HEK293 (cell line): ENCODE measurements at regions not wholly inside any gene's neighbourhood (a gene's known extent, or its start where the extent isn't known, plus 50 kb on each side); places are given as distances from the start of the nearest gene placed in this dataset.

Source experiments
- GLIS1 ChIP-seq: fragments of 450-650 bp; formaldehyde crosslinking; IDR thresholded peaks from 2 replicates; pipeline ENCODE4 v1.5.1; 2016; ENCODE audit warnings: missing biosample characterization, missing genetic modification characterization
- KLF1 ChIP-seq: fragments of 450-650 bp; formaldehyde crosslinking; IDR thresholded peaks from 2 replicates; pipeline ENCODE4 v1.5.1; 2016; ENCODE audit warnings: missing biosample characterization, missing genetic modification characterization
- MEIS1 ChIP-seq: sonication (generic); formaldehyde crosslinking; IDR thresholded peaks from 2 replicates; pipeline ENCODE4 v1.8.1; 2022; ENCODE audit warnings: missing genetic modification reagents, mild to moderate bottlenecking, borderline replicate concordance
- WT1 ChIP-seq: fragments of 450-650 bp; formaldehyde crosslinking; IDR thresholded peaks from 2 replicates; pipeline ENCODE4 v1.5.1; 2016; ENCODE audit warnings: missing biosample characterization, missing genetic modification characterization
- ZNF146 ChIP-seq: fragments of 450-650 bp; formaldehyde crosslinking; IDR thresholded peaks from 2 replicates; pipeline ENCODE4 v1.5.1; 2016; ENCODE audit warnings: missing biosample characterization, missing genetic modification characterization
- ZNF175 ChIP-seq: fragments of 450-650 bp; formaldehyde crosslinking; IDR thresholded peaks from 2 replicates; pipeline ENCODE4 v1.5.1; 2016; ENCODE audit warnings: missing biosample characterization, missing genetic modification characterization
- ZNF2 ChIP-seq: fragments of 450-650 bp; formaldehyde crosslinking; IDR thresholded peaks from 2 replicates; pipeline ENCODE4 v1.5.1; 2016; ENCODE audit warnings: missing biosample characterization, missing genetic modification characterization
- ZNF211 ChIP-seq: fragments of 450-650 bp; formaldehyde crosslinking; IDR thresholded peaks from 2 replicates; pipeline ENCODE4 v1.5.1; 2016; ENCODE audit warnings: low read depth, missing biosample characterization, missing genetic modification characterization
- ZNF221 ChIP-seq: fragments of 450-650 bp; formaldehyde crosslinking; IDR thresholded peaks from 2 replicates; pipeline ENCODE4 v1.5.1; 2017; ENCODE audit warnings: missing biosample characterization, missing genetic modification characterization, borderline replicate concordance
- ZNF292 ChIP-seq: fragments of 450-650 bp; formaldehyde crosslinking; IDR thresholded peaks from 2 replicates; pipeline ENCODE4 v1.5.1; 2016; ENCODE audit warnings: low read depth, missing biosample characterization, missing genetic modification characterization, borderline replicate concordance
- ZNF391 ChIP-seq: fragments of 450-650 bp; formaldehyde crosslinking; IDR thresholded peaks from 2 replicates; pipeline ENCODE4 v1.5.1; 2016; ENCODE audit warnings: low read depth, missing biosample characterization, missing genetic modification characterization, borderline replicate concordance
- ZNF555 ChIP-seq: fragments of 450-650 bp; formaldehyde crosslinking; conservative IDR thresholded peaks from 2 replicates; pipeline ENCODE4 v1.5.1; 2017; ENCODE audit warnings: missing biosample characterization, mild to moderate bottlenecking, missing genetic modification characterization, inconsistent platforms
- ZNF596 ChIP-seq: fragments of 450-650 bp; IDR thresholded peaks from 2 replicates; pipeline ENCODE4 v1.5.0; 2018; ENCODE audit warnings: missing biosample characterization, mild to moderate bottlenecking, missing genetic modification characterization, moderate library complexity
- ZNF626 ChIP-seq: fragments of 450-650 bp; sonication (Bioruptor Pico); formaldehyde crosslinking; IDR thresholded peaks from 2 replicates; pipeline ENCODE4 v1.5.1; 2018; ENCODE audit warnings: missing biosample characterization, missing genetic modification characterization, inconsistent platforms
- ZNF777 ChIP-seq: fragments of 450-650 bp; formaldehyde crosslinking; IDR thresholded peaks from 2 replicates; pipeline ENCODE4 v1.5.1; 2017; ENCODE audit warnings: missing biosample characterization, missing genetic modification characterization, borderline replicate concordance
- ZSCAN16 ChIP-seq: fragments of 450-650 bp; formaldehyde crosslinking; IDR thresholded peaks from 2 replicates; pipeline ENCODE4 v1.5.1; 2016; ENCODE audit warnings: missing biosample characterization, missing genetic modification characterization
- ZSCAN30 ChIP-seq: fragments of 450-650 bp; IDR thresholded peaks from 2 replicates; pipeline ENCODE4 v1.5.1; 2018; ENCODE audit warnings: missing biosample characterization, mild to moderate bottlenecking, missing genetic modification characterization, moderate library complexity
- ZXDB ChIP-seq: fragments of 450-650 bp; formaldehyde crosslinking; IDR thresholded peaks from 2 replicates; pipeline ENCODE4 v1.5.1; 2016; ENCODE audit warnings: missing biosample characterization, missing genetic modification characterization
- TF ChIP-seq, protein P1 (sequence below): fragments of 450-650 bp; formaldehyde crosslinking; IDR thresholded peaks from 2 replicates; pipeline ENCODE4 v1.5.1; 2016; ENCODE audit warnings: missing biosample characterization, missing genetic modification characterization
- TF ChIP-seq, protein P2 (sequence below): fragments of 450-650 bp; formaldehyde crosslinking; IDR thresholded peaks from 2 replicates; pipeline ENCODE4 v1.5.1; 2016; ENCODE audit warnings: missing biosample characterization, missing genetic modification characterization
- TF ChIP-seq, protein P3 (sequence below): fragments of 450-650 bp; formaldehyde crosslinking; IDR thresholded peaks from 2 replicates; pipeline ENCODE4 v1.5.1; 2017; ENCODE audit warnings: missing biosample characterization, missing genetic modification characterization
- TF ChIP-seq, protein P4 (sequence below): fragments of 450-650 bp; formaldehyde crosslinking; IDR thresholded peaks from 2 replicates; pipeline ENCODE4; 2016; ENCODE audit warnings: missing biosample characterization, missing genetic modification characterization
- TF ChIP-seq, protein P5 (sequence below): fragments of 450-650 bp; formaldehyde crosslinking; IDR thresholded peaks from 2 replicates; pipeline ENCODE4 v1.5.1; 2017; ENCODE audit warnings: missing biosample characterization, missing genetic modification characterization
- TF ChIP-seq, protein P6 (sequence below): fragments of 450-650 bp; formaldehyde crosslinking; IDR thresholded peaks from 2 replicates; pipeline ENCODE4 v1.5.1; 2016; ENCODE audit warnings: missing biosample characterization, missing genetic modification characterization
- TF ChIP-seq, protein P7 (sequence below): IDR thresholded peaks from 2 replicates; pipeline ENCODE4 v1.6.1; 2011; ENCODE audit warnings: mild to moderate bottlenecking, low read depth, low read length, borderline replicate concordance

DNA sequence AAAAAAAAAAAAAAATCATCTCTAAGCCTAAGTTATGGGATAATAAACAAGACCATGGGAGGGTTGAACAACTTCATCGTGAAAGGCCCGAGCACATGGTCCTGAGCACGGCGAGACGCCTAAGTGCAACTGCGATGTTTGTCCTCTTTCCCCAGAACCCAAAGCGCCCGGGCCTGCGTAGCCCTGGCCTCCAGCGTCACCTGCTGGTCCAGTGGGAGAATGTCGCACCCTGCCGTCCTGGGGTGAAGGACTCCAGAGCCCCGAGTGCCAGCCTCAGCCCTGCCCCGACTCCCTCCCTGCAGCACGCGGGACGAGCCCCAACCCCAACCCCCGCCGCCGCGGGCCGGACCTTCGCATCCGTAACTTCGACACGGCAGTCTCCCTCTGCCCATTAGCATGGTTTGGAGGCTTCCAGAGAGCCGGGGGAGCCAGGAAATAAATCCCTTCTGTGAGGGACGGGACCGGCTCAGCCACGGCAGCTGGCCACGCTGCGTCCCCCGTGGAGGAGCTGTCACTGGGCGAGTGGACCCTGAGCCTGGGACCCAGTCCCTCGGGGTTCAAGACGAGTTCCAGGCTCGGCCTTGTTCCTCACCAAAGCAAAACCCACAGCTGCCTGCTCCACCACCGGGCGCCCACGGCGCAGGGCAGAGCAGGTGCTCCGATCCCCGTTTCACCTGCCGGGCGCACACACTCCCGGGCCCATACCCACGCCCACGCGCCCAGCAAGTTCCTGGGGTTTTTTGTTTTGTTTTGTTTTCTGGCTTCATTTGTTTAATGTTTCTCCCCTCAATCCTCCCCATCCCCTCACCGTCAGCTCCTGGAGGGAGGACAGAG, 132.5 kb upstream of the HAND1 start (continued):
- TF ChIP-seq, protein P1, sequence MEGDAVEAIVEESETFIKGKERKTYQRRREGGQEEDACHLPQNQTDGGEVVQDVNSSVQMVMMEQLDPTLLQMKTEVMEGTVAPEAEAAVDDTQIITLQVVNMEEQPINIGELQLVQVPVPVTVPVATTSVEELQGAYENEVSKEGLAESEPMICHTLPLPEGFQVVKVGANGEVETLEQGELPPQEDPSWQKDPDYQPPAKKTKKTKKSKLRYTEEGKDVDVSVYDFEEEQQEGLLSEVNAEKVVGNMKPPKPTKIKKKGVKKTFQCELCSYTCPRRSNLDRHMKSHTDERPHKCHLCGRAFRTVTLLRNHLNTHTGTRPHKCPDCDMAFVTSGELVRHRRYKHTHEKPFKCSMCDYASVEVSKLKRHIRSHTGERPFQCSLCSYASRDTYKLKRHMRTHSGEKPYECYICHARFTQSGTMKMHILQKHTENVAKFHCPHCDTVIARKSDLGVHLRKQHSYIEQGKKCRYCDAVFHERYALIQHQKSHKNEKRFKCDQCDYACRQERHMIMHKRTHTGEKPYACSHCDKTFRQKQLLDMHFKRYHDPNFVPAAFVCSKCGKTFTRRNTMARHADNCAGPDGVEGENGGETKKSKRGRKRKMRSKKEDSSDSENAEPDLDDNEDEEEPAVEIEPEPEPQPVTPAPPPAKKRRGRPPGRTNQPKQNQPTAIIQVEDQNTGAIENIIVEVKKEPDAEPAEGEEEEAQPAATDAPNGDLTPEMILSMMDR (tag by site-specific recombination): peak; percentile 98
- no peak for TF ChIP-seq ZNF292 (tag by site-specific recombination)
- TF ChIP-seq GLIS1 (tag by site-specific recombination): no peak
- TF ChIP-seq, protein P2, sequence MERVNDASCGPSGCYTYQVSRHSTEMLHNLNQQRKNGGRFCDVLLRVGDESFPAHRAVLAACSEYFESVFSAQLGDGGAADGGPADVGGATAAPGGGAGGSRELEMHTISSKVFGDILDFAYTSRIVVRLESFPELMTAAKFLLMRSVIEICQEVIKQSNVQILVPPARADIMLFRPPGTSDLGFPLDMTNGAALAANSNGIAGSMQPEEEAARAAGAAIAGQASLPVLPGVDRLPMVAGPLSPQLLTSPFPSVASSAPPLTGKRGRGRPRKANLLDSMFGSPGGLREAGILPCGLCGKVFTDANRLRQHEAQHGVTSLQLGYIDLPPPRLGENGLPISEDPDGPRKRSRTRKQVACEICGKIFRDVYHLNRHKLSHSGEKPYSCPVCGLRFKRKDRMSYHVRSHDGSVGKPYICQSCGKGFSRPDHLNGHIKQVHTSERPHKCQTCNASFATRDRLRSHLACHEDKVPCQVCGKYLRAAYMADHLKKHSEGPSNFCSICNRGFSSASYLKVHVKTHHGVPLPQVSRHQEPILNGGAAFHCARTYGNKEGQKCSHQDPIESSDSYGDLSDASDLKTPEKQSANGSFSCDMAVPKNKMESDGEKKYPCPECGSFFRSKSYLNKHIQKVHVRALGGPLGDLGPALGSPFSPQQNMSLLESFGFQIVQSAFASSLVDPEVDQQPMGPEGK (tag by site-specific recombination): no peak
- TF ChIP-seq ZSCAN16: no peak
- no peak for TF ChIP-seq MEIS1 (CRISPR knock-in tag)
- TF ChIP-seq ZNF777 (tag by site-specific recombination): no peak
- TF ChIP-seq ZNF175 (tag by site-specific recombination): no peak
- TF ChIP-seq ZNF391 (tag by site-specific recombination): no peak
- no peak; the same call in 1 of the 2 replicates for TF ChIP-seq WT1 (tag by site-specific recombination)
- peak; percentile 77; the same call in 1 of the 2 replicates for TF ChIP-seq ZNF2 (tag by site-specific recombination)
- no peak for TF ChIP-seq ZNF626
- TF ChIP-seq, protein P3, sequence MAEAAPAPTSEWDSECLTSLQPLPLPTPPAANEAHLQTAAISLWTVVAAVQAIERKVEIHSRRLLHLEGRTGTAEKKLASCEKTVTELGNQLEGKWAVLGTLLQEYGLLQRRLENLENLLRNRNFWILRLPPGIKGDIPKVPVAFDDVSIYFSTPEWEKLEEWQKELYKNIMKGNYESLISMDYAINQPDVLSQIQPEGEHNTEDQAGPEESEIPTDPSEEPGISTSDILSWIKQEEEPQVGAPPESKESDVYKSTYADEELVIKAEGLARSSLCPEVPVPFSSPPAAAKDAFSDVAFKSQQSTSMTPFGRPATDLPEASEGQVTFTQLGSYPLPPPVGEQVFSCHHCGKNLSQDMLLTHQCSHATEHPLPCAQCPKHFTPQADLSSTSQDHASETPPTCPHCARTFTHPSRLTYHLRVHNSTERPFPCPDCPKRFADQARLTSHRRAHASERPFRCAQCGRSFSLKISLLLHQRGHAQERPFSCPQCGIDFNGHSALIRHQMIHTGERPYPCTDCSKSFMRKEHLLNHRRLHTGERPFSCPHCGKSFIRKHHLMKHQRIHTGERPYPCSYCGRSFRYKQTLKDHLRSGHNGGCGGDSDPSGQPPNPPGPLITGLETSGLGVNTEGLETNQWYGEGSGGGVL (tag by site-specific recombination): no peak
- TF ChIP-seq ZNF211: no peak
- no peak for TF ChIP-seq ZNF555
- TF ChIP-seq, protein P4, sequence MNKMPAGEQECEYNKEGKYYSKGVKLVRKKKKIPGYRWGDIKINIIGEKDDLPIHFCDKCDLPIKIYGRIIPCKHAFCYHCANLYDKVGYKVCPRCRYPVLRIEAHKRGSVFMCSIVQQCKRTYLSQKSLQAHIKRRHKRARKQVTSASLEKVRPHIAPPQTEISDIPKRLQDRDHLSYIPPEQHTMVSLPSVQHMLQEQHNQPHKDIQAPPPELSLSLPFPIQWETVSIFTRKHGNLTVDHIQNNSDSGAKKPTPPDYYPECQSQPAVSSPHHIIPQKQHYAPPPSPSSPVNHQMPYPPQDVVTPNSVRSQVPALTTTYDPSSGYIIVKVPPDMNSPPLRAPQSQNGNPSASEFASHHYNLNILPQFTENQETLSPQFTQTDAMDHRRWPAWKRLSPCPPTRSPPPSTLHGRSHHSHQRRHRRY (tag by site-specific recombination): no peak
- peak; percentile 87 for TF ChIP-seq ZSCAN30 (tag by site-specific recombination)
- TF ChIP-seq, protein P5, sequence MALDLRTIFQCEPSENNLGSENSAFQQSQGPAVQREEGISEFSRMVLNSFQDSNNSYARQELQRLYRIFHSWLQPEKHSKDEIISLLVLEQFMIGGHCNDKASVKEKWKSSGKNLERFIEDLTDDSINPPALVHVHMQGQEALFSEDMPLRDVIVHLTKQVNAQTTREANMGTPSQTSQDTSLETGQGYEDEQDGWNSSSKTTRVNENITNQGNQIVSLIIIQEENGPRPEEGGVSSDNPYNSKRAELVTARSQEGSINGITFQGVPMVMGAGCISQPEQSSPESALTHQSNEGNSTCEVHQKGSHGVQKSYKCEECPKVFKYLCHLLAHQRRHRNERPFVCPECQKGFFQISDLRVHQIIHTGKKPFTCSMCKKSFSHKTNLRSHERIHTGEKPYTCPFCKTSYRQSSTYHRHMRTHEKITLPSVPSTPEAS (tag by site-specific recombination): 0 out of 2 replicates have a peak, but pooled peaks have one; percentile 7
- no peak for TF ChIP-seq ZNF221 (tag by site-specific recombination)
- TF ChIP-seq ZNF596 (tag by site-specific recombination): no peak
- TF ChIP-seq ZNF146: no peak
- TF ChIP-seq ZXDB (tag by site-specific recombination): no peak
- TF ChIP-seq KLF1 (tag by site-specific recombination): peak; percentile 18; the same call in 1 of the 2 replicates
- TF ChIP-seq, protein P6, sequence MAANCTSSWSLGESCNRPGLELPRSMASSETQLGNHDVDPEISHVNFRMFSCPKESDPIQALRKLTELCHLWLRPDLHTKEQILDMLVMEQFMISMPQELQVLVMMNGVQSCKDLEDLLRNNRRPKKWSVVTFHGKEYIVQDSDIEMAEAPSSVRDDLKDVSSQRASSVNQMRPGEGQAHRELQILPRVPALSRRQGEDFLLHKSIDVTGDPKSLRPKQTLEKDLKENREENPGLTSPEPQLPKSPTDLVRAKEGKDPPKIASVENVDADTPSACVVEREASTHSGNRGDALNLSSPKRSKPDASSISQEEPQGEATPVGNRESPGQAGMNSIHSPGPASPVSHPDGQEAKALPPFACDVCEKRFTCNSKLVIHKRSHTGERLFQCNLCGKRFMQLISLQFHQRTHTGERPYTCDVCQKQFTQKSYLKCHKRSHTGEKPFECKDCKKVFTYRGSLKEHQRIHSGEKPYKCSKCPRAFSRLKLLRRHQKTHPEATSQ (tag by site-specific recombination): no peak; the same call in 1 of the 2 replicates
- TF ChIP-seq, protein P7, sequence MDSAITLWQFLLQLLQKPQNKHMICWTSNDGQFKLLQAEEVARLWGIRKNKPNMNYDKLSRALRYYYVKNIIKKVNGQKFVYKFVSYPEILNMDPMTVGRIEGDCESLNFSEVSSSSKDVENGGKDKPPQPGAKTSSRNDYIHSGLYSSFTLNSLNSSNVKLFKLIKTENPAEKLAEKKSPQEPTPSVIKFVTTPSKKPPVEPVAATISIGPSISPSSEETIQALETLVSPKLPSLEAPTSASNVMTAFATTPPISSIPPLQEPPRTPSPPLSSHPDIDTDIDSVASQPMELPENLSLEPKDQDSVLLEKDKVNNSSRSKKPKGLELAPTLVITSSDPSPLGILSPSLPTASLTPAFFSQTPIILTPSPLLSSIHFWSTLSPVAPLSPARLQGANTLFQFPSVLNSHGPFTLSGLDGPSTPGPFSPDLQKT: no peak
